Smooth muscle cell (in vitro differentiated cells): ENCODE measurements at regions not wholly inside any gene's neighbourhood (a gene's known extent, or its start where the extent isn't known, plus 50 kb on each side); places are given as distances from the start of the nearest gene placed in this dataset.
"Not testable (repeated sequence)": the region's sequence is repeated elsewhere in the genome, so short reads cannot be mapped to it uniquely, and the experiment has no call there.

ENCODE experiments used
- DNase-seq: peaks from one replicate; lab custom pipeline; 2025; ENCODE audit not compliant: unreplicated experiment; lab: John Stamatoyannopoulos, UW
- H2AFZ ChIP-seq: fragments of 200-600 bp; sonication (generic); 2 replicates; pipeline ENCODE4 v1.6.0; 2016; ENCODE audit warnings: antibody characterized with exemption, low read depth, mild to moderate bottlenecking
- H3F3A ChIP-seq: fragments of 200-600 bp; sonication (generic); 2 replicates; pipeline ENCODE4 v1.6.0; 2017; ENCODE audit warnings: antibody characterized with exemption, low read depth
- H3K27ac ChIP-seq: fragments of 200-600 bp; sonication (generic); 2 replicates; pipeline ENCODE4 v1.5.1; 2016; ENCODE audit warnings: low read depth, mild to moderate bottlenecking
- H3K27me3 ChIP-seq: fragments of 200-600 bp; sonication (generic); 2 replicates; pipeline ENCODE4 v1.6.1; 2016; ENCODE audit warnings: low read depth, mild to moderate bottlenecking
- H3K36me3 ChIP-seq: fragments of 200-600 bp; sonication (generic); 2 replicates; pipeline ENCODE4 v1.5.1; 2016; ENCODE audit warnings: low read depth
- H3K4me1 ChIP-seq: fragments of 200-600 bp; sonication (generic); 2 replicates; pipeline ENCODE4 v1.5.1; 2016; ENCODE audit warnings: low read depth
- H3K4me2 ChIP-seq: fragments of 200-600 bp; sonication (generic); 2 replicates; pipeline ENCODE4 v1.6.0; 2016; ENCODE audit warnings: mild to moderate bottlenecking
- H3K4me3 ChIP-seq: fragments of 200-600 bp; sonication (generic); 2 replicates; pipeline ENCODE4 v1.5.1; 2016; ENCODE audit warnings: mild to moderate bottlenecking
- H3K79me2 ChIP-seq: fragments of 200-600 bp; sonication (generic); 2 replicates; pipeline ENCODE4 v1.6.0; 2016; ENCODE audit warnings: low read depth, mild to moderate bottlenecking
- H3K9ac ChIP-seq: fragments of 200-600 bp; sonication (generic); 2 replicates; pipeline ENCODE4 v1.6.0; 2016; ENCODE audit warnings: low read depth
- H3K9me3 ChIP-seq: fragments of 200-600 bp; sonication (generic); replicated peaks from 2 replicates; pipeline ENCODE4 v1.5.1; 2016; ENCODE audit warnings: low read depth
- H4K20me1 ChIP-seq: fragments of 200-600 bp; sonication (generic); 2 replicates; pipeline ENCODE4 v1.6.0; 2016; ENCODE audit warnings: low read depth
- CTCF ChIP-seq: fragments of 200-600 bp; sonication (generic); IDR thresholded peaks from 2 replicates; pipeline ENCODE4 v1.5.1; 2017; ENCODE audit warnings: borderline replicate concordance, mild to moderate bottlenecking, antibody characterized with exemption; ENCODE audit not compliant: insufficient read depth, poor library complexity, severe bottlenecking
- WGBS: methylation state at CpG from one replicate; pipeline ENCODE4 v1.1.7; 2016; ENCODE audit warnings: low lambda C conversion rate; 5-methylcytosine and 5-hydroxymethylcytosine counted together

DNA sequence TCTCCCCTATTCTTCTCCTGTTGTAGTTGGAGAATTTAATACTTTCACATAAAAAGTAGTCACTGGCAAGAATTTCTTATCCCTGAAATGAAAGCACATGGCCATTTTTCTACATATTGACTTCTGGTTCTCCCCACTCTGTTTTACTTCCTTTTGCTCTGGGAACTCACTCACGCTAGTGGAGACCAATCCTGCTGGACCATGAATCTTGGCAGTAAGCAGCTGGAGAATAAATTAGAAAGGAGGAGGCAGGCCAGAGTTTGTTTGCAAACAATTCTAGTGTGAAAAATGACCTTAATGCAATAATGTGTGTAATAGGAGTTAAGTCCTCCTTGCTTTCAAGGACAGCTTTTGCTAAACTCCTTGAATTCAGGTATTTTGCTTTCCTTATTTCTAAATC, 412.3 kb upstream of the CHORDC1 start:
- WGBS, result 89% methylated on average over 1 of the region's 1 CpG

DNA sequence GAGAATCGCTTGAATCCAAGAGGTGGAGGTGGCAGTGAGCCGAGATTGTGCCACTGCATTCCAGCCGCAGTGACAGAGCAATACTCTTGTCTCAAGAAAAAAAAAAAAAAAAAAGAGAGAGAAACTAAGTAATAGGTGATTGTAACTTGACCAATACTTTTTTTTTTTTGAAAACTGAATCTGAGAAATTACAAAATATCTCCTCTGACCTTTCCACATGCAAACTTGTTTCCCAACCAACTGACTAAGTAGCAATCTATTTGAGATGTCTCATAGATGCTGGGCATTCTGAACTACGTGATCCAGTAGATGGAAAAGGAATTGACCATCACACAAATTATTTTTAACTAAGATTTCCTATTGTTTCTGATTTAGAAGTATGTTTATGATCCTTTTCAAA, 407.3 kb upstream of the CHORDC1 start:
- Histone ChIP-seq H3K27me3 (no peaks in the 10 kb centered on the region), H2AFZ (no peak overlapping the region), H3K9me3 (no peaks in the 10 kb centered on the region), H3K27ac (no peak overlapping the region), H4K20me1 (no peaks in the 10 kb centered on the region), H3K4me3 (no peak overlapping the region), H3K4me1 (no peaks in the 10 kb centered on the region), H3K9ac (no peak overlapping the region), H3K4me2 (no peak overlapping the region), H3F3A (no peaks in the 10 kb centered on the region), H3K79me2 (no peaks in the 10 kb centered on the region), H3K36me3 (no peaks in the 10 kb centered on the region)
- WGBS, result 93% methylated on average over 4 of the region's 4 CpGs
- no peak for TF ChIP-seq CTCF
- DNase-seq, result no peak

More for the DNA sequence above, 412.3 kb upstream of the CHORDC1 start:
- TF ChIP-seq CTCF, result no peak
- no peak overlapping the region for H3K27ac ChIP-seq
- no peaks in the 10 kb centered on the region for H3K9me3 ChIP-seq
- H3F3A ChIP-seq, result no peaks in the 10 kb centered on the region
- no peaks in the 10 kb centered on the region for H3K79me2 ChIP-seq
- H4K20me1 ChIP-seq, result no peaks in the 10 kb centered on the region
- no peaks in the 10 kb centered on the region for H3K27me3 ChIP-seq
- no peaks in the 10 kb centered on the region for H3K36me3 ChIP-seq
- H3K4me1 ChIP-seq, result no peaks in the 10 kb centered on the region
- H3K9ac ChIP-seq, result no peak overlapping the region
- DNase-seq, result no peak
- H3K4me3 ChIP-seq, result no peak overlapping the region
- H3K4me2 ChIP-seq, result no peak overlapping the region
- no peak overlapping the region for H2AFZ ChIP-seq

DNA sequence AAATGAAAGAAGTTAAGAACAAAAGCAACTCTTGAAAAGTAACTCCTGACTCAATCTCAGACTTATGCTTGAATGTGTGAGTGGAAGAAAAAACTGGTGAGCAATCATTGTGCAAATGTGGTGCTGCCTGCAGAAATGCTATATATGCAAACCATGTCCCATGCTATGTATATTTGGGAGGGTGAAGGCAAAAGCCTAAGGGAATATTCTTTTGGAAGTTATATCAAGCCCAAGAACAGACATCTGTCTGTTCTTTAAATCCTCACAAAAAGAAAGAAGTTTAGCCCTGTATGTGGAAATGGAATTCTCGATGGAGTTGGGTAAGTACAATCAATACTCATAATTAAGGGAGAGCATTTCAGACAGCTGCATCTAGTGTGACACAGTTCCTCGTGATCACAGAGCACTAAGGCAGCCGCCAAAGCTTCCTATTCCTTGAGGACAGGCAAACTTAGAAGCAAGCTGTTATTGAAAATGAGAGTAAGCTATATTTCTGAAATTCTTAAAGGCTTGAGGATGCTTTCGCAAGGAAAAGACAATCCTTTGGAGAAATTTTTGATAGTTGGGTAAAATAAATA, 406.5 kb upstream of the CHORDC1 start:
- Histone ChIP-seq H3K36me3 (no peaks in the 10 kb centered on the region), H3K9me3 (no peaks in the 10 kb centered on the region), H3K27ac (no peak overlapping the region), H3K27me3 (no peaks in the 10 kb centered on the region), H4K20me1 (no peaks in the 10 kb centered on the region), H3K4me1 (no peaks in the 10 kb centered on the region), H2AFZ (no peak overlapping the region), H3K79me2 (no peaks in the 10 kb centered on the region), H3F3A (no peaks in the 10 kb centered on the region), H3K4me3 (no peak overlapping the region), H3K4me2 (no peak overlapping the region), H3K9ac (no peak overlapping the region)
- no peak for TF ChIP-seq CTCF
- 95% methylated on average over 4 of the region's 4 CpGs for WGBS
- no peak for DNase-seq

GRCh38 chr11:90614318-90614717, 391.5 kb upstream of the CHORDC1 start:
- Histone ChIP-seq H3K79me2 (no peaks in the 10 kb centered on the region), H3K4me2 (no peak overlapping the region), H3K4me1 (no peaks in the 10 kb centered on the region), H3K36me3 (no peaks in the 10 kb centered on the region), H3F3A (no peaks in the 10 kb centered on the region), H3K27ac (no peak overlapping the region), H4K20me1 (no peaks in the 10 kb centered on the region), H3K27me3 (no peaks in the 10 kb centered on the region), H2AFZ (no peak overlapping the region), H3K4me3 (no peak overlapping the region), H3K9me3 (no peaks in the 10 kb centered on the region), H3K9ac (no peak overlapping the region)
- DNase-seq, result no peak
- TF ChIP-seq CTCF, result no peak
- WGBS, result 62% methylated on average over 2 of the region's 2 CpGs

- H2AFZ ChIP-seq, result not testable (repeated sequence)
- WGBS, result 77% methylated on average over 4 of the region's 4 CpGs
These were observed 390.2 kb upstream of the CHORDC1 start for GRCh38 chr11:90613037-90613436.

More at GRCh38 chr11:90613037-90613436, 390.2 kb upstream of the CHORDC1 start:
- H3K4me3 ChIP-seq, H3K9me3 ChIP-seq, H3F3A ChIP-seq, H3K27ac ChIP-seq, H3K9ac ChIP-seq, H3K79me2 ChIP-seq, H4K20me1 ChIP-seq, H3K4me2 ChIP-seq, H3K4me1 ChIP-seq, H3K36me3 ChIP-seq, H3K27me3 ChIP-seq, DNase-seq: not testable (repeated sequence)
